HG03575 (cell line): ENCODE measurements at regions not wholly inside any gene's neighbourhood (a gene's known extent, or its start where the extent isn't known, plus 50 kb on each side); places are given as distances from the start of the nearest gene placed in this dataset.
"Not testable (repeated sequence)": the region's sequence is repeated elsewhere in the genome, so short reads cannot be mapped to it uniquely, and the experiment has no call there.

Experiments
- ATAC-seq: cut with Tn5 transposase; IDR thresholded peaks from one replicate; pipeline ENCODE4 v1.9.1; 2021; ENCODE audit not compliant: unreplicated experiment, insufficient number of reproducible peaks, low FRiP score; ENCODE audit errors: extremely low read depth

DNA sequence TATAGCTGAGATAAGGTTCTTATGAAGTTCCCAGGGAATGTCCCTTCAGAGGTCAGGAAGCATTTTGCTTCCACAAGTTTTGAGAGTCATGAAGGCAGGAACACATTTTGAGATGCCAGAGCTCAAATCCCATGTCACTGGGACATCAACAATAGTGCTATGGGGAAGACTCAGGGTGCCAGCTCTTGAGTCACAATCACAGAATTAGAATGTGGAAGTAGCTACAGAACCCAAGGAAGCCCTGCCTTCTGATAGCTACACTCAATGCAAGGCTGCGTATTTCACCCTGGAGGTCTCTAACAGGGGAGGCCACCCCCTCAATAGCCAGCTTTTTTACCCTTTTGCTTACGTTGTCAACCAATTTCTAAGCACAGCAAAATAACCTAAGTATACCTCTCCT is 141.3 kb downstream of the FAM72B start:
- not testable (repeated sequence) for ATAC-seq

DNA sequence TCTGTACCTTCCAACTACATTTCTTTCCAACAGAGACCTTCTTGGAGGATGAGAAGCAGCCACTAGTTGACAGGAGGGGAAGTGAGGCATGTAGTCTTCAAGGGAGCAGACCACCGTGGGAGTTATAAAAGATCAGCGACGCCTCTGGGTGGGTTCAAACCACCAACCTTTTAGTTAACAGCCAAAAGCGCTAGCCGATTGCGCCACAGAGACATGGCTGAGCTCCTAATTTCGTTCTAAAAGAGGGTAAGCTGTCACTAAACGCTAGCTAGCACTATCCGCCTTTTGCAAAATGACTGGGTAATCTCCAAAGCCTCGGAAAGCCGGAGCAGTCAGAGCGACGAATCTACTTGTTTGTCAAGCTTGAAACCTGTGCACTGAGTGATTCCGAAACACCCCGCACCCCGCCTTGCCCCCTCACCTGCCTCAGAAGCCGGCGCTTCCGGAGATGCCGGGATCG is 135.8 kb downstream of the FAM72B start:
- not testable (repeated sequence) for ATAC-seq

DNA sequence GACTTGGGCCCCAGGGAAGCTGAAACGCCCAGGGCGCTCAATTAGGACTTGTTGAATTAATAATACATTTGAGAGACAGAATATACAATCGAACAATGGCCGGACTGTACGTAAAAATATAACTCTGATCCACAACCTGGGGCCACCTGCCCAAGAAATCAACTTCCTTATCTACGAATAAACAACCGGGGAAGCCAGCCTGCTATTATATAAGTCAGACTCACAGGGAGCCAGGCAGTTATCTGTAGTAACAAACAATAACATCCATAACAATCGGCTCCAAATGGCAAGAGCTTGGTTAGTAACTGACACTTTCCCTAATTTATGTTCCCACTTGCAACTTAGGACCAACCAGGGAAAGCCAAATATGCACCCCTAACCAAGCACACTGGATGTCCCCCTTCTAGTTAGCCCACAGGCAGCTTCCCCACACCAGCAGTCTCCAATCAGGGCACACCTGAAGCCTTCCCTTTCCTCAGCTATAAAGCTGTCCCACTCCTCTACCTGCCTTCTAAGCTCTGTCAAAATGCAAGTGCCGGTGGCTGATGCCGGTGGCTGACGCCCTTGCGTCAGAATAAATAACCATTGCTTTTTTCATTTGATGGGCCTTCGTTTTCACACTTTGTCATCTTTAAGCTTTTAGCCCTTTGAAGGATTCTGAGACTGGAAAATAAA is 135.2 kb downstream of the FAM72B start:
- ATAC-seq = not testable (repeated sequence)

DNA sequence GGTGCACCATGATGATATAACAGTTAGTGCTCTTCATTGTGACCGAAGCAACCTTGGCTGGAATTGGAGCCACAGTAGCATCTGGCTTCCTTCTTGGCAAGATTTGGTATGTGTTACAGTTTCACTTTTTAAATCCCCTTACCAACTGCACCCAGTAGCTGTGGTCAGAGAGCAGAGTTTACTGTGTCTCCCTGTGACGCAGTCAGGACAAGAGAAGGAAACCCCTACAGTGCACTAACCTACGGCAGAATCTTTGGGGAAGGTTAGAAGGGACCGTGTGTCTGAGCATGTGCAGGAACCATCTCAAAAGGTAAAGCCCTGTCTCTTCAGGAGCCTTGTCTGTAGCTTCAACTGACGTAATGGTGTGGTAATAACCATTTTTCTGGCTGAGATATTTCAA is 134.0 kb downstream of the FAM72B start:
- not testable (repeated sequence) for ATAC-seq

DNA sequence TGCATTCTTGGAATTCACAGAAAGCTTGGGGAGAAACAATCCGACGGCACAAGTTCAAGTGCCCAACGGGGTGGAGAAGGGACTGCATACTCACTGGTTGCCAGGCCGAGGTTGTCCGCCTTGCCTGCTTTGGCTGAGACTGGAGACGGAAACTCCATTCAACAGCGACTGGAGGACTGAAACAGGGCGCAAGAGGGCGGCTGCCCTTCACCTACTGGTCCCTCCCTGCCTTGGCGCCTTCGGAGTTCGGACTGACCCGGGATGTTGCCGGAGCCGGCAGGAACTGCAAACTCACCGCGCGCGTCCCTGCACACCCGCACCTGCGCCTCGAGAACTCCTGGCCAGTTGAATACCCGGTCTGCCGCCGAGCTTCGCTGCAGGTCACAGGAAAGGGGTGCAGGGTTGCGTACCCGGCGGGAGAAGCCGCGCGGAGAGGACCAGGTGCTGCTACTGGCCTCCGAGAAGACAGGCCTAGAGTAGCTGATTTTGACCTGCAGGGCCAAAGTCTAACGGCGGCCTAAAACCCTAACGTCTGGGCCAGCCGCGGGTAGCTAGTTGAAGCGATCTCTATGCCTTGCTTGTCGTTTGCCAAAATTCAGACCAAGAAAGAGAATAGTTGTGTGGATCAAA is 132.9 kb downstream of the FAM72B start:
- ATAC-seq = not testable (repeated sequence)

DNA sequence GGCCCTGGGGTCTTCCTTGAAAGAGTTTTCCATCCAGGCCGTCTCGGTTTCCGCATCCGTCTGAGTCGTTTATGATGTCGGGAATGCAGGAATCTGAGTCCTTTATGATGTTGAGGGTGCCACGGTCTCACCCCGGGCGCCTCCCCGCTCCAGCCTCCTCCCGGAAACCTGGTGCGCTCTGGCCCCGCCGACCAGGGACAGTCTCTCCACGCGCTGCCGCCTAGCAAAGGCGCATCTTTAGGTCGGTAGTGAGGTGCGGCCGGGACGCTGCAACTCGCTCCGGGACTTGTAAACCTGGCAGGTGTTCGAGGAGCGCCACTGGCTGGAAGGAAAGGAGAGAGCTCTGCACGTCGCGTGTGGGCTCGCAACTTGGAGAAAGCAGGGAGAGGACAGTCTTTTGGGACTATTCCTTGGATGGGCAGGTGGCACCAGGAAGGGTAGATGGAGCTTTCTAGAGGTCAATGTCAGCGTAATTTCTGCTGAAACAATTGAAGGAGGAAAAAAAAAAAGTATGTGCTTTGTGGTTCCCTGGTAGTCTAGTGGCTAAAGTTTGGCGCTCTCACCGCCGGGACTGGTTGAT is 132.0 kb downstream of the FAM72B start:
- not testable (repeated sequence) for ATAC-seq

DNA sequence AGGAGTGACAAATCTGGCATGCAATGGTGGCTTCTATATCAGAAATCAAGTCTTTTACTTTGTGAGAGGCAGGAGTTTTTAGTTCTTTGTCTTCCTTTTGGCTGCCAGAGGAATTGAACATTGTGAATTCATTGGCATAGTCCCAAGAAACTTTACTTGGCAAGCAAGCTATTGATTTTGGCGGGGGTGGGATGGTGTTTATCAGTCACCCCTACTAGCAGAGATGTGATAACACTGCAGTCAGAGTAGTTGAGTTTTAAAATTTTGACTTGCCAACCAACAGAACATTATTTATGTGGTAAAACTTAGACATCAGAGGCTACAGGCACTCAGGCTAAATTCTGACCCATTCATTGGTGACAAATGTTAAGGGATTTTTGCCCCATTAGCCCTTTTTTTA is 129.2 kb downstream of the FAM72B start:
- not testable (repeated sequence) for ATAC-seq

DNA sequence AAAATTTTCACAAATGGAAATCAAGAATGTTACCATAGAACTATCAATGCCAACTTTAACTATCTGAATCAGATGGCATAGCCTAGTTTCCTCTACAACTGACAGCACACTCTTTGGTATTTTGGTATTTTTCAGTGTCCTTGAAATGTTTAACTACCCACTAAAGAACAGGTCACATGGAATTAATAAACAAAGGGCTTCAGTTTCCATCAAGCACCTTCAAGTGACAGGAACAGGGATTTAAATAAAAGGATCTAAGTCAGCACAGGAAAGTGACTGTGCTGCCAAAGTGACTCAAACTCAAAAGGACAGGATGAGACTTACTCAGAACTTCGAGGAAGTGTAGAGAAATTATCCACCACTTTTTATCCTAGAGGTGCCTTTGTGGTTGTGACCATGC is 117.2 kb downstream of the FAM72B start:
- ATAC-seq = not testable (repeated sequence)

DNA sequence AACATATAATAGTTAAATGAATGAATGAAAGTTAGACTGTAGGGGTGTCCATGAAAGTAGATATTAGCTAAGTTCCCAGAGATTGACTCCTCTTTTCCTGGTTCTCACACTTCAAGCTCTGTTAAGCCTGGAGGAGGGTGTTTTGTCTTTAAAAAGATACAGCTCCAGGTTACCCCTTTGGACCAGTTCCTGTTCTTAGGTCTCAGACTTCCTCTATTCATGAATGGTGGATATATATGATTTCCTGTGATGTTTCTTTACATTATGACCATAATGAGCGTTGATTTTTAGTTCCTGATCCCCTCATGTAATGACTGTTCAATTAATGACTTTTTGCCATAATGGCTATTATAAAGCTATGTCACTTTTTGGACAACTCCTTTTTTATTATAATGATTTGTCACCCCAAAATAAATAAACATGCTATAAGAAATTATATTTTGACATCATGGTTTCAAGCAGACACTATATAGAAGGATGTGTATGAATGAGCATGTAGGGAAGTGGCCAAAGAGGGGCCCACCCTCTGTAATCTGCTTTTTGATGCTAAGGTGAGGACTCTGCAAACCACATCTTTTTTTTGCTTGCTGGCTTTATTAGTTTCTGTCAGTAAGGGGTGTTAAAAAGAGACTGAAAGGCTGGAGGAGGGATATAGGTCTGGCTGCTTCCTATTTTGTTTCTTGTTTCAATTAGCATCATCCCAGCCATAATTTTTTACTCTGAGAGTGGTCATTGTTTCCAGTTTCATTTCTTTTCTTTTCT is 115.2 kb downstream of the FAM72B start:
- not testable (repeated sequence) for ATAC-seq

DNA sequence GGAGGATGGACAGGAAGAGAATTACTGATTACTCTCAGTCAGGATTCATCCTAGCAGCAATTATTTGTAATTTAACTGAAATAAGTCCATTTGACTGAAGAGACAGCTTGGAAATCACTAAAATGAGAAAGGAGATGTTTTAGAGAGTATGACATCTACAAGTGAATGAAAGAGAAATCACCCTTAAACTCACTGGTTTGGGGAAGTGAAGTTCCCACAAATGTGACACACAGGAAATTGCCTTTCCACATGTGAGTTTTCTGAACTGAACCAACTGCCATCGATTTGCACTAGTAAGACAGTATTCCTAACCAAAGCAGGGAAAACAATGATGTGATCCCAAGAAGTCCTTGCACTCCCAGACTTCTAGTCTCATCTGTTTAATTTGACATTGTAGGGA is 110.3 kb downstream of the FAM72B start:
- ATAC-seq = not testable (repeated sequence)

DNA sequence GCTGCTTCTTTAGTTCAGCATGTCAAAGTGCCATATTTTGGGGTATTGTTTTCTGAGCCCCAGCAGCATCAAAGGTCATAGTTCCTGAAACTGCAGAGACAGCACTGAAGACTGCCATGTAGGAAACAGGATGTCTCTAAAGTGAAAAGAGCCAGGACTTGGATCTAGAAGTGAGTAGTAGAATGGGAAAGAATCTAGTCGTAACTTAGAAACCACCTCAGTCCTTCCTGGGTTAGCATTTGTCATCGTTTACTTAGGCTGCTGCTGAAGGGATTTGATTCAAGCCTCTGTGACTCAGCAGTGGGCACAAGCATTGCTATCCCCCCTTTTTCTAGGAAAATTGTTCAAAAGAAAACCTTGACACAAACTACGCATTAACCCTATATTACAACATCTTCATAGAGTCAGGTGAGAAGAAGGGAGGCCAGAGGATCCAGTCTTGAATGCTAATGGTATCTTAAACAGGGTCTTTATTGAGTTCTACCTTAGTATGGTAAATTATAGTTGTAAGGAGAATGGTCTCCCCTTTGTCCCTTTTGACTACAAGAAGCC is 108.8 kb downstream of the FAM72B start:
- not testable (repeated sequence) for ATAC-seq

DNA sequence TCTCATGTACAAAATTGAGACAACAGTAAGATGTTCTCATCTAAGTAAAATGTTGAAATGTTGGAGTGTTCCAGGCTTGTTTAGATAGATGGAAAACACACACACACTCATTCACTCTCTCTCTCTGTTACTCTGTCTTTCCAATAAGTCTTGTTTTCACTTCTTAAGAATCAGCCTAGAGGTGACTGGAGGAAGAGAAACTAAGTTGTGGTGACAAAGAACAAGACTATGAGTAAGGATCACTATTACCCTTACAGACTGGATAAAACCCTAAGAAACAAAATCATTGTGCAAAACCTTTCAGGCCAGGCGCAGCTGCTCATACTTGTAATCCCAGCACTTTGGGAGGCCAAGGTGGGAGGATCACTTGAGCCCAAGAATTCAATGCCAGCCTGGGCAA is 107.5 kb downstream of the FAM72B start:
- peak; percentile 77 for ATAC-seq

DNA sequence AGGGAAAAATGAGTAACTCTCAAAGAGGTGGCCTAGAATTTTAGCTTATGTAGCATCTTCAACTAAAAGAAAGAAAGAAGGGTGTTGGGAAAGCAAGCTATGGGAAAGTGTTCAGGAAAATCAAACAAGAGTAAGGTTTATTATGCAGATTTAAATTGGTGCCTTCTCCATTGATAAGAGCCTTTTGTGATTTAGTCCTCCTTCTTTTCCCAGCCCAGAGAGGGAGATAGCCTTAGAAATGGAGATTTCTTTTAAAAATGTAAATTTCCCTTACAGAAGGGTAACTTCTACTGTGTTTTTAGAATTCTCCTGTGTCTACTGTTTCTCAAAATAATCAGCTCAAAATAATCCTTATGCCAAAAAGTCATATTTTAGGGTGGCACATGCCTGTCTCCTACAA is 104.5 kb downstream of the FAM72B start:
- not testable (repeated sequence) for ATAC-seq

DNA sequence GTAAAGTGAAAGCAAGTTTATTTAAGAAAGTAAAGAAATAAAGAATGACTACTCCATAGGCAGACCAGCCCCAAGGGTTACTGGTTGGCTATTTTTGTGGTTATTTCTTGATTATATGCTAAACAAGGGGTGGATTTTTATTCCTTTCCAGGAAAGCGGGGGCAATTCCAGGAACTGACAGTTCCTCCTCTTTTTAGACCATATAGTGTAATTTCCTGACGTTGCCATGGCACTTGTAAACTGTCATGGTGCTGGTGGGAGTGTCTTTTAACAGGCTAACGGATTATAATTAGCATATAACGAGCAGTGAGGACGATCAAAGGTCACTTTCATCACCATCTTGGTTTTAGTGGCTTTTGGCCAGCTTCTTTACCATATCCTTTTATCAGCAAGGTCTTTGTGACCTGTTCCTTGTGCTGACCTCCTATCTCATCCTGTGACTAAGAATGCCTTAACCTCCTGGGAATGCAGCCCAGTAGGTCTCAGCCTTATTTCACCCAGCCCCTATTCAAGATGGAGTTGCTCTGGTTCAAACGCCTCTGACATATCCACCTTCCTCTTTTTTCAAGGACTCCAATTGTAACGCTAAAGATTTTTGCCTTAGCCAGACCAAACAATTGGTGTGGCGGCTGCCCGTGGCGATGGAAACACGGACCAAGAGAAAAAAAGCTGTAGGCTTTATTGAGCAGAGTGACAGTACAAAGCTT is 103.8 kb downstream of the FAM72B start:
- ATAC-seq = not testable (repeated sequence)

DNA sequence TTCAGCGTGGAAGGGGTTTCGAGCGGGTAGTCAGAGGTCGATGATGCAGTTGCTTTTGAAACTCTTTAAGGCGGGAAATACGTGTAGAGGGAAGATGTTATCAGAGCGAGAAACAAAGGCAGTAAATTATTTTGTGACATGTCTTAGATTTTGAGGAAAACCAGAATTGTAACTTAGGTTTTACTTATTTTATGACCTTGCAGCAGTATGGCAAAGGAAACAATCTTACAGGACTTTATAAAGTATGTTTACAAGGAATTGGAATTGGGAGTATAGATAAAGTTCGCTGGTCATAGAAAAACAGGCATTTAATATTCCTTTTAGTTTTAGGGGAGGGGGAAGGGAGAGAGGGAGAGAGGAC is 103.3 kb downstream of the FAM72B start:
- not testable (repeated sequence) for ATAC-seq

DNA sequence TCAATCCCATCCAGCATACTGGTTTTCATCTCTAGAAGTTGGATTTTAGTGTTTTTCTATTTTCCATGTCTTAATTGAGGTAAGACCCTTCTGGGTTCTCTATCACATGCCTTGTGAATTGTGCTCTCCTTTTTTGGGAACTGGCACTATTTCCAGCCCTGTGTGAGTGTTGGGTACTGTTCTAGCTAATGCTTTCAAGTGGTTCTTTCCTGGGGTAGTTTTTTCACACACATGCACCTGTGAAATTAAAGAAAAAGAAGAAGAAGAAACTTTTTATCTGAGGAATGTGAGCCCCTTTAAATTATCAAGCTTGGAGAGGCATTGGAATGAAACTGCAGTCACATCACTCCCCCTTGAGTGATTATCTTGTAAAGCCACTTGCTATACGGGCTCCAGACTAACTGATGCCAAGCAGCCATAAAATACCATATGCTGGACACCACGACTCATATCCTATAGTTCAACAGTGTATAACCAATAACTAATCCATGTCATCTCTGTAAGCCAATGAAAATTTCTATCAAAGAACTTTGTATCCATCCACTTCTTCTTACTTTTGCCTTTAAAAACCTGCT is 102.4 kb downstream of the FAM72B start:
- not testable (repeated sequence) for ATAC-seq

DNA sequence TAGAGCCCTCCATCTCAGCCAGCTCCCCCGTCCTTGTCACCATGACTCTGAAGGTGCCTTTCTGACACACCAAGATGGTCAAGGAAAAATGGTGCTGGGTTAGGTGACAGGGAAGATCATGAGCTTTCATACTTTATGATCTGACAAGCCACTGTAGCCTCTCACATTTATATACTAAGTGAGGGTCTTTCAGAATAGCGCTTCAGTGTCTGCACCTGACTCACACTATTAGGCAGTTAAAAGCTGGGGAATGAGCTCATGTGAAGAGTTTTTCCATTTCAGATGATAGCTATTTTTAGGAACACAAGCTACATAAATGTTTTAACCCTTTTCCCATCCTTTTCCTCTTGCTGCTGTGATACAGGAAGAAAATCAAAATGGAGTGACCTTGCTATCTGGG is 101.1 kb downstream of the FAM72B start:
- ATAC-seq = not testable (repeated sequence)

DNA sequence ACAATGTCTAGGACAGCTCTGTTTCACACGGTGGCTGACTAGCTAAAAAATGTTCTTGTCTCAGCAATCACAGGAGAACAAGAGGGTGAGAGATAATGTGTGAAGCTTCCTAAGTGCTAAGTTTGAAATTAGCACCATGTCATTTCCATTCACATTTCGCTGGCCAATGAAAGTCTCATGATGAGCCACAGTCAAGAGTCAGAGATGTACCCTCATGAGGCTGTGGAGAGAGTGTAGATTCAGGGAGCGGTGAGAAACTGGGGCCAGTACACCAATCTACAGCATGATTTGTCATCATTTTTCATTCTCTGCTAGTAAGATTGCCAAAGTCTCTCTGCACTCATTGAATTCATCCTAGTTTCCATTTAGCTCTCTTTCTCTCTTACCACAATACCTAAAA is 97.9 kb downstream of the FAM72B start:
- not testable (repeated sequence) for ATAC-seq
